SHP77 treated with DMSO at 0.1 percent for 48 hours (cell line): ENCODE measurements at regions not wholly inside any gene's neighbourhood (a gene's known extent, or its start where the extent isn't known, plus 50 kb on each side); places are given as distances from the start of the nearest gene placed in this dataset.
"Not testable (repeated sequence)": the region's sequence is repeated elsewhere in the genome, so short reads cannot be mapped to it uniquely, and the experiment has no call there.

ENCODE experiments used
- DNase-seq: peaks from one replicate; lab custom pipeline; 2025; lab: John Stamatoyannopoulos, UW

DNA sequence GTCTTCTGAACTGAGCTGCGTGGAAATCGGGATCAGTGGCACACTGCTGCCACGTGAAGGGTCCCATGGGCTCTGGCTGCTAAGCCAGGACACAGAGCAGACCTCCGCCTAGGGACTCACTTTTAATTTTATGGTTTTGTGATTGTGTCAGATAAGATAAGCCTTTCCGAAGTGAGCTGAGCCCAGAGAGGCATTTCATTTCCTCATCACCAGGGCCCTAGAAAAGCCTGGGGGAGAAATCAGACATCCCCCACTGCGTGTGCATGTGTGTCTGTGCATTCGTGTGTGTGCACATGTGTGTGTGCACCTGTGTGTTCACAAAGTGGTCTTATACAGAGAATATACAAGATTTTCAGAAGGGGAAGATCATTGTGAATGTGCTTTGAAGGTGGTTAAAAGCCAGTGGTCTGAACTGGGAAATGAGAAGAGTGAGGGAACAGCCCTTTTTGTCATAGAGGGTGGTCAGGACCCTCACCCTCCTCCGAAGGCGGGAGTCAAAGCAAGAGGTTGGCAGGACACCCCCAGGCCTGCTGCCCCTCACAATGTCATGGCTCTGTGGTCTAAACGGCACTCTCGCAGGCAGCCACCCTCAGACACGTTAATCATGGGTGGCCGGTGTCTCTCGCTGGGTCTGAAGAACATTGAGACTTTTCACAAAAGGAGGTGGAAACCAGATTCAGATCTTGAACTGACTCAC is 176.1 kb upstream of the PFKP start:
- no peak for DNase-seq

DNA sequence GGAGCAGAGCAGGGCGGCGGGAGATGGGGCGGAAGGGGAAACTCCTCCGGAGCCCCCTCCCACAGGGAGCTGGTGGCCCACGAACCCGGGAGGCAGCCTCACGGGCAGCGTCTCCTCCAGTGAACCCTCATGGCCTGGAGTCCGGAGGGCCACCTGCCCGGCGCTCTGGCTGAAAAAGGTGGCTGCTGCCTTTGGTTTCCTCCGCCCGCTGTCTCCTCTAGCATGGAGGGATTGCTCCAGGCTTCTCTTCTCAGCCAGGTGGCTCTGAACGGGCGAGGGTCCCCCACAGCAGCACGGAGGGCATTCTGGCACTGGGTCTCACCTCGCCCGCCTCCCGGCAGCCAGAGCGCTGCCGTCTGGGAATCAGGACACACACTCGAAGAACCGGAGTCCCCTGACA is 177.3 kb upstream of the PFKP start:
- DNase-seq: no peak

DNA sequence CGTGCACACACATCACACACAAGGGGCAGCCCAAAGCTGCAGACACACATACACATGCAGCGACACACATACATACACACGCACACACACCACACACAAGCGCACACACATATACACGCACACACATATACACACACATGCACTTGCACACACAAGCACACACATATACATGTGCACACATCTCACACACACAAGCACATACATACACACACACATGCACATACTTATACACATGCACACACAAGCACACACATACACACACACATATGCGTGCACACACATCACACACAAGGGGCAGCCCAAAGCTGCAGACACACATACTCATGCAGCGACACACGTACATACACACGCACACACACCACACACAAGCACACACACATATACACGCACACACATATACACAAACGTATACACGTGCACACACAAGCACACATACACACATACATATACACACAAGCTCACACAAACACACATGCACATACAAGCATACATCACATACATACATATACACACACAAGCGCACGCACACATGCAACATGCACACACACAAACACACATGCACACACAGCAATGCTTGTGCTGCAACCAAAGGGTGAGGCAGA is 178.8 kb upstream of the PFKP start:
- DNase-seq: no peak

DNA sequence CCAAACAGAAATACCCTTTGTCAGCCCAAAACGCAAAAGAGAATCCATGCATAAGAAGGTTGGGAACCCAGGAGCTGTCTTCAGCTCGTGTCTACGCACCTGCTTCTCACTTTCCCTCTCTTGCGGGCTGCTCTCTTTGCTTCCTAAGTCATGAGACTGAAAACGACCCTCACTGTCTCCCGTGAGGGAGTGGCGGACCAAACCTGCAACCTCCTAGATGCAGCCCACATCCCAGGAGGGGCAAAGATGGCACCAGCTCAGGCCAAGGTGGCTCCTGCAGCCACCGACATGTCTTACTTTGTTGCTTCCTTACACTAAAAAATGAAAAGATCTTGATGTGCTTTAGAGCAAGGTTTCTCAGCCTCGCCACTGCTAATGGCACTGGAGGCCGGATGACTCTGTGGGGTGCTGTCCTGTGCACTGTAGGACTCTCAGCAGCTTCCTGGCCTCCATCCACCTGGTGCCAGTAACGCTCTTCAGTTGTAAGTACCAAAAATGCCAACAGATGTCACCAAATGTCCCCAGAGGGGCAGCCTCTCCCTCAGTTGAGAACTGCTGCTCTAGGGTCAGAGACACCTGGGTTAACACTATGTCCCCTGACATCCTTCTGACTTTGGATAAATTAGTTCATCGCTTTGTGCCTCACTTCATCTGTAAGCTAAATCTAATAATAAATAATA is 179.8 kb upstream of the PFKP start:
- DNase-seq: no peak

DNA sequence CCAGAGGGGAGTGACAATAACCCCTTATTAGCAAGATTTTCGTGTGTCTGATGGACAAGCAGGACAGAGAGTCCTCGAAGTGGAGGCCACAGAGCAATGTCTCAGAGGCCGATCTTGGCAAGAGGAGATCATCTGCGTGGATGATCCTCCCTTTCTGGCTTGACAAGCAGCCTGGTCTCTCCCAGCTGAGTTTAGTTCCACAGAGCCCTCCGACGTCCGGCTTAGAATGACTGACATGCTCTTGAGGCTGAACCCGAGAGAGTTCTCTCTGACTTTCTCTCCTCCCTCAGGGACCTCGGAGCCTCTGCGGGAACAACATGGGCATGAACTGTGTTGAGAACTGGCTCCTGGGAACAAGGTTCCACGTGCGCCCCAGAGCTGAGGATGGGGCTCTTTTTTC is 180.7 kb upstream of the PFKP start:
- no peak for DNase-seq

DNA sequence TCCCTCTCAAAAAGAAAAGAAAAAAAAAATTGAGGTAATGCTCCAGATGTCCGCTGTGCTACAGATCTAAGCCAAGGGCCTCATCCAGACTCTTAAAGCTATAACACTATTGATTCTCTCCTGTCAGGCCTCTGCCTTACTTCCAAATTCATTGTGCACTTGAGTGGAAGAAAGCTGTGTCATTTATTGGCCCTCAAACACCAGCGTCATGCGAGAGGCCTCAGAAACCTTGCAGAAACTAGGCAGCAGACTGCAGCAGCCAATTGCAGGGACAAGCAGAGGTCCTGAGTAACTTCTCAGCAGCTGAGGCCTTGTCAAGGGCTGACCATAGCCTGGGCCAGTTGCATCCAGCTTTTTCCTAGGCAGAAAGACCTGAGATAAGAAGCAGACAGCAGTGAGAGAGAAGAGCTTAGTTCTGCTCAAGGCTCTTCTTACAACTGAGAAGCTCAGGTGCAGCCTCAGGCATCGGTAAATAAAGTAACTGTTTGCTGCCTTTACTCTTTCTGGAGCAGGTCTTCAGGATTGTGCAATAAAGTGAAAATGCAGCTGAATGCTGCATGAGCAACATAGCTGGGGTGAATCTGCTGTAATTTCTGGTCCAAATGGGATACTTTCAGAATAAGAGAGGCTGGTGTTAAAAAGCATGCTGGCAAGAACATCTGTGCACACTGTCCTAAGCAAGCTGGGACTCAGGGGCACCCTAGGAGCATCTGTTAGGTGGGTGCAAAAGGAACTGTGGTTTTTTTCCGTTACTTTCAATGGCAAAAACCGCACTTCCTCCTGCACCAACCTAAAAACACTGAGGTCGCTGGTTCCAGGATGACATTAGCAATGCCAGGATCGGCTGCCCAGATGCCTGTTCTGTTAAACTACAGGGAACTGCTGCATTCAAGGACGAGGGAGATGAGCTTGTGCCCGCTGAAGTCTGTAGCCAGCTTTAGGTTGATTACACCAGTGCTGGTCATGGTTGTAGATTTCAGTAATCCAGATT is 181.8 kb upstream of the PFKP start:
- DNase-seq: no peak

DNA sequence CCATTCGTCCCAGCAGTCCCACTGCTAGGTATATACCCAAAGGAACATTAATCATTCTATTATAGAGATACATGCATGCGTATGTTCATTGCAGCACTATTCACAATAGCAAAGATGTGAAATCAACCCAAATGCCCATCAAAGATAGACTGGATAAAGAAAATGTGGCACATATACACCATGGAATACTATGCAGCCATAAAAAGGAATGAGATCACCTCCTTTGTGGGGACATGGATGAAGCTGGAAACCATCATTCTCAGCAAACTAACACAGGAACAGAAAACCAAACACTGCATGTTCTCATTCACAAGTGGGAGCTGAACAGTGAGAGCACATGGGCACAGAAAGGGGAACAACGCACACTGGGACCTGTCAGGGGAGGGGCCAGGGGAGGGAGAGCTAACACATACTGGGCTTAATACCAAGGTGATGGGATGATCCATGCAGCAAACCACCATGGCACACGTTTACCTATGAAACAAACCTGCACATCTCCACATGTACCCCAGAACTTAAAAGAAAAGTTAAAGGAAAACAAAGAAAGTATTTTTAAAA is 183.3 kb upstream of the PFKP start:
- DNase-seq: not testable (repeated sequence)

DNA sequence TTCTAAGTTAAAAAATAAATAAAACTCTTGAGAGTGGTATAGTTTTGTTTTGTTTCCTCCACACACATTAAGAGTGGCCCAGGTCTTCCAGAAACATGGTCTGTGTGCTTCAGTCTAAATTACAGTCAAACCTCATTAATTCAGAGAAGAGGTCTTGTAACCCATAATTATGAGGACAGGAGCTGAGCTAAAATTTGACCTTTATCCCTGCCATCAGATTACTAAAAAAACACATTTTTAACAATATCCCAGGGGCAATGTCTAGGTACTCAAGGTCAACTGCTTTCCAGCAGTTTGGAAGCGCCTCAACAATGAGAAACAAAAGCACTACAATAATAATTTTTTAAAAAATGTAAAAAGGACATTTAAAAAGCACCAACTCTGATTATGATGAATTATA is 184.1 kb upstream of the PFKP start:
- no peak for DNase-seq

DNA sequence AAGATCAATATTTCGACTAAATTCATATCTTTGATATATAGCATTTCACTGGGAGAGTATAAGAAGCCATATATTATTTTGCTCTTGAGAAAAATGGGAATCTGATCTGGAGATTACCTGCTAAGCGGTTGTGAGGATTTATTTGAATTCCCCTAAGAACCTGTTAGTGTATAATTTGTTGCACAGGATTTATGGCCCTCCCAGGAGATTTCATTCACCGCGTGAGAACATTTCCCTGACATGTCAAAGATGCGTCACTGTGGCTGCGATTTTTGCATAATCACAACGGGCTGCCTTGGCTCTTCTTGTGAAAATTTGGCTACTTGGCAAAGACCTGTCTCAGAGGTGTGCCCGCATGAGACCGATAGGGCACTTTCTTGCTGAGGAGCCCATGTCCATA is 184.7 kb upstream of the PFKP start:
- no peak for DNase-seq

DNA sequence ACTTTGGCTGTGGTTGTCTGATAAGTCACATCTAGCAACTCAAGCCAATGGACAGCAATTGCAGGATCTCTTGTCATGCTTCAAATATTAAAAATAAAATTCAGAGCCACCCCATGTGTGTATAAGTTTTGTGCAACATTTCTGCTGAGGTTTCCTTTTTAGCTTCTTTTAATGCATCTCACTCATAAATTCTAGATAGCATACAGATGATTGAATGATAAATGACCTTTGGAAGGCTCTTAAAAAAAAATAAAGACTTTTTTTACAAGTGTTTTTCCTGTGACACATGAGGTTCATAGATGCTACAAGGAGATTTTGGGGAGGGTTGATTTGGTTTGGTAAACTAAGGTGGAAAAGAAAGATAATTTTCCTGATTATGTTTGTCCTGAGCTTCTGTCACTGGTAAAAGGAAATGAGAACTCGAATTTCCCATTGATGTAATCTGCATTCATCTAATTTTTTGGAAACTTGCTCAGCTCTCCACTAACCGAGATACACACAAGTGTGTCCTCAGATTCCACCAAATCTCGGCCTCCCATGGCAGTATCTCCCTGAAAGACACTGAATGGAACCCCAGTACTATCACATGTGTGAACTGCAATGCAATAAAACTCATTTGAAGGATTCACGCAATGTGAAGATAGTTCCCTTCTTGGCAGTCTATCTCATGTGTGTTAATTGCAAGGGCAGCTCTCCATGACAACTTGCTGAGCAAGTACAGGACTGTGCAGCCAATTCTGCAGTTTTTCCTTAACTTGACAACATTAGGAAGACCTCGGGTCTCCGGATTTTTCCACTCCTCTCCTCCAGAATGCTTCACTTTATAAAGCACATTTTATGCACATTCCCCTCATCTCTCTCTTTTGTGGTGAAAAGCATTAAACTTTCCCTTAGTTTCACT is 185.4 kb upstream of the PFKP start:
- no peak for DNase-seq

DNA sequence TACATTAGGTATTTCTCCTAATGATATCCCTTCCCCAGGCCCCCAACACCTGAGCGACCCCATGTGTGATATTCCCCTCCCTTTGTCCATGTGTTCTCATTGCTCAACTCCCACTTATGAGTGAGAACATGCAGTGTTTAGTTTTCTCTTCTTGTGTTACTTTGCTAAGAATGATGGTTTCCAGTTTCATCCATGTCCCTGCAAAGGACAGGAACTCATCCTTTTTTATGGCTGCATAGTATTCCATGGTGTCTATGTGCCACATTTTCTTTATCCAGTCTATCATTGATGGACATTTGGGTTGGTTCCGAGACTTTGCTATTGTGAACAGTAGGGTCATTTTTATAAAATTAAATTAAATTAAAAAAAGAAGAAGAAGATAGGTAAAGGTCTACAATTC is 187.3 kb upstream of the PFKP start:
- not testable (repeated sequence) for DNase-seq

DNA sequence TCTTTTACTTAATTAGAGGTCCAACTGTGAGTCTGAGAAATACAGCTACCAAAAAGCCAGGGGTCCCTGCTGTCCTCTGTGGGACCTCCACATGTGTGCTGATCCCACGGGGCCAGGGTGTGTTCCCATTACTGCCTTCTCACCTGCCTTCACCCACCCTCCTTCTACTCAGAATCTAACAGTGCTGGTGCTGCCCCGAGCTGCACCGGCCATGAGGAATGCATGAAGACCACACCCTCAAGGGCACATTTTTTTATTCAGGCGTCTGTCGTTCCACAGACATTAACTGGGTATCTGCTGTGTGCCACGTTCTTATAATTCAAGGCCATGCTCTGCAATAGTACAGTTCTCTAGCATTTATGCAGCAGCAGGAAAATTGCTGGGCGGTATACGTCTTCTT is 188.5 kb upstream of the PFKP start:
- DNase-seq: no peak

DNA sequence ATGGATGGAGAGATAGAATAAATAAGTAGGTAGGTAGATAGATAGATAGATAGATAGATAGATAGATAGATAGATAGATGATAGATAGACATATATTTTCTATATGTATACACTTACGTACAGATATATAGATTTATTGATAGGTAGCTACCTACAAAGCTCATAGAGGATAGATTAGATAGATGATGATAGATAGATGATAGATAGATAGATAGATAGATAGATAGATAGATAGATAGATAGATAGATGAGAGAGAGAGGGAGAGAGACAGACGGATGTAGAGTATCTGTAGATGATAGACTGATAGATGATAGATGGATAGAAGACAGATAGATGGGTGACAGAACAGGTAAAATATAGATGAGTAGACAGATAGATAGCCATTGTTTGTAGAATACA is 191.3 kb upstream of the PFKP start:
- DNase-seq: no peak

DNA sequence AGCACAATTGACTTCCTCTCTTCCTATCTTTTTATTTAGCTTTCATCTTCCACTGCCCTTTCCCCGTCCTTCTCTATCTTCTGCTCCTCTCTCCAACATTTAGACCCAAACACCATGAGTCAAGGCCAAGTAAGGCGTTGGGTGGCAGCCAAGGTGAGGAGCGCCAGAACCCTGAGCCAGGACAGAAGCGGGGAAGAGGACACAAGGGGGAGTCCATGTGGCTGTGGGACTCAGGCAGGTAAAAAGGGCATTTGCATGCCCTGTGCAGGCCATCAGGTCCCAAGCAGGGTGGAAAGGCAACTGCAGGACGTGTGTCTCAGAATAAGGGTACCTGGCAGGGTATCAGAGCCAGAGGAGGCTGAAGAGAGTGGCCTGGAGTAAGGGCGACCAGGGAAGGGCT is 192.4 kb upstream of the PFKP start:
- DNase-seq: no peak

DNA sequence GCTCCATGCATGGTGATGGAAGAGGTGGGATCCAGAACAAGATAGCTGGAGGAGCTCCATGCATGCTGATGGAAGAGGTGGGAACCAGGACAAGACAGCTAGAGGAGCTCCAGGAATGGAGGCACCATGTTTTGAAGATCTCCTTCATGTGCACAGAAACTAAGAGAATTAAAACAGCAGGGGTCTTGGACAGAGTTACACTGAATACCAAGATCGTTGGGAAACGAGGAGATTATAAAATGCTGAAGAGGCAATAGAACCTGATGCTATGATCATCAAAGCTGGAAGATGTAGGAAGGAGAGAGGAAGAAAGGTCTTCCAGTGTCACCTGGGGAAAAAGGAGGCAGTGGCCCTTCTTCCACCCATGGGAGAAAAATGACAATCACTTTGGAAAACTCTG is 193.6 kb upstream of the PFKP start:
- no peak for DNase-seq

DNA sequence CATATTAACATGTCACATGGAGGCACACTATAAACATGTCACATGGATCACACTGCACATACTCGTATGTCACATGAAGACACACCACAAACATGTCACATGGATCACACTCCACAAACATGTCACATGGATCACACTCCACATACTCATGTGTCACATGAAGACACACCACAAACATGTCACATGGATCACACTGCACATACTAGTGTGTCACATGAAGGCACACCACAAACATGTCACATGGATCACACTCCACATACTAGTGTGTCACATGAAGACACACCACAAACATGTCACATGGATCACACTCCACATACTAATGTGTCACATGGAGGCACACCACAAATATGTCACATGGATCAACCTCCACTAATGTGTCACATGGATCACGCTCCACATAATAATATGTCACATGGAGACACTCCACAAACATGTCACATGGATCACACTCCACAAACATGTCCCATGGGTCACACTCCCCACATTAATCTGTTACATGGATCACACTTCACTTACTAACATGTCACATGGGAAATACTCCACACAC is 195.6 kb upstream of the PFKP start:
- DNase-seq: no peak

DNA sequence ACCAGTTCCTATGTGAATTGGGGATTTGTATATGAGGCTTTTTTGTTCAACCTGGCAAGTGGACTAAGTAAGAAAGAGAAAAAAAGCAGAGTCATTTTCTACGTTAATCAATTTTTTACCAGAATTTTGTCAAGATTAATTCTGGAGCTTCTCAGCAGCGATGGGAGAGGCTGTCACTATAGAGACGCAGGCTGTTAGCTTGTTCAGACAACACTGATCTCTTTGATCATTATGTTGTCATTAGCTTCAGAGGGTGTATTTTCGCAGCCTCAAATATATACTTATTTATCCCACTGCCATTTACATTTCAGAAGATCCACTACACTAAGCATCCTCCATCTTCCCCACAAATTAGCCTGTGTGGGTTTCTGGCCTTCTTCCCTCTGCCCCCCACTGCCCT is 196.7 kb upstream of the PFKP start:
- DNase-seq: no peak

DNA sequence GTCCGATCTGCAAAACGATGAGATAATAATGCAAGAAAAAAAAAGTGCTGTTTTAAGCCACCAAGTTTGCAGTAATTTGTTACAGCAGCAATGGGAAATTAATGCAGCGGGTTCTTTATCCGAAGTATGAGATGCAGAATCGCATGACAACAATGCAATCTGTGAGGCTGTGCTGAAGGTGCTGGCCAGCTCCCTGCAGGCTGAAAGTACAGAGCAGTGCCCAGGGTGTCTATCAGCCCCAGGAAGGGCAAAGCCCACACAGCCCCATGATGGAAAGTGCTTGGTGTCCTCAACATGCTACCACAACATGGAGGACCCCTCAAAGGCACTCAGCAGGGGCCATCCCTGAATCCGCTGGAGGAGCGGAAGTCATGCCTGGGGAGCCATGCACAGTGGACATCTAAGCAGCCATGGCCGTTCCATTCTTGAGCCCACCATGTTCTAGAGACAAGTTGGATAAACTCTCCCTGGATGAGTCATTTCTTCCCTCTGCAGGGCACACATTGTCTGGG is 199.5 kb upstream of the PFKP start:
- DNase-seq: no peak

DNA sequence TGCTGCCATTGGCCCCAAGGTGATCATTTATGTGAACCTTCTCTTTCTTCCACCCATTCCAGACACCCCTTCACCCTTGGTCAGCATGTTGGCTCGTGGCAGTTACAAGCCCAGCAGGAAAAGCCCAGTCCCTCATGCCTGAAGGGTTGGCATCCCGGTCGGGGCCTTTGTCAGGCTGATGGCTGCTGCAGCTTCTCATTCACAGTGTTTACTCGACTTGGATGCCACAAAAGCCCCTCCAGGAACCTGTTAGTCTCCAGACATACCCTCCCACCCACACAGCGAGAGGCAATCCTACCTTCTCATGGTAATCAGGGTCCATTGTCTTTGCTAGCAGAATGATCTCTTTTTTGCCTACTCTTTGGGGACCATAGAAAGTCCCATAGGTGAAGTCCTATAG is 200.8 kb upstream of the PFKP start:
- DNase-seq: no peak

DNA sequence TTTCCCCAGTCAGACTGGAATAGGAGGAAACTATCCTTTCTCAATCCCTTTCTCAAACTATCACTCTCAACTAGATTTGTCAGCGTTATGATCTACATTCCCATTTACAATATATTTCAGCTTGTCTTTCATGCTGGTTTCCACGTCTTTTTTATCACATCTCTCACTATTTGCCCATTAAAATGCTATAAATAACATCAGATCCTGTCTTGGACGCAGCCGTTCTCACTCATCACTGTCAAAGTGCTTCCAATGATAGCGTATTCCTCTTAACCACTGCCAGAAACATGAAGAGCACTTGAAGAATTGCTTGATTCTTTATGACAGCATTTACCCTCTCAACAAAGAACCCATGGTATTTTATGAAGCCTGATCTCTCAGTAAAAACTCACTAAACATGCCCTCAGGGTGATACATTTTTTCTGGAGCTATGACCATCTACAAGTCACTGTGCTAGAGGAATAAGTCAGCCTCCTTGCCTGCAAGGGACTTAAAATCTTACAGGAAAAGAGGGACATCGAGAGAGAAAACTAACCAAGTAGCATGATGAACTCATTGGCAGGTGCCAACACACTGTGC is 205.6 kb upstream of the PFKP start:
- no peak for DNase-seq
